ENCODE measurements at regions not wholly inside any gene's neighbourhood (a gene's known extent, or its start where the extent isn't known, plus 50 kb on each side); places are given as distances from the start of the nearest gene placed in this dataset.
"Not testable (repeated sequence)": the region's sequence is repeated elsewhere in the genome, so short reads cannot be mapped to it uniquely, and the experiment has no call there.

DNA sequence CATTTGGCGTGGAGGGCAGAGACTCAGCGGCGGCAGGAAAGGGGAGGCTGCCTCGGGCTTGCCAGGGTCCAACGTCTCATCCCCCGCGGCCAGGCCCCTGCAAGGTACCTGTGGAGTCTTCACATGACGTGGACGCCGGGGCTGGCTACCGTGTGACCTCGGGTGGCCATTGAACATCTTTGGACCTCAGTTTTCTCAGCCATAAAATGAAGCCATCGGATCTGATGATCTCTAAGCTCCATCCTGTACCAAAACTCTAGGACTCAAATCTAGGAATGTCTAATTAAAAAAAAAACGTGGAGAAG, 141.8 kb upstream of the KCNE2 start:
- Histone ChIP-seq H3K36me3 (no peaks in the 10 kb centered on the region), H3K27ac (no peak overlapping the region), H3K4me1 (replicated peaks) (no peaks in the 10 kb centered on the region), H3K27me3 (replicated peaks; ENCODE audit: insufficient read depth) (no peaks in the 10 kb centered on the region), H3K4me3 (no peak overlapping the region), H3K9me3 (no peaks in the 10 kb centered on the region)
- TF ChIP-seq POLR2A (IDR thresholded peaks at IDR 0.05) (no peak), POLR2AphosphoS5 (IDR thresholded peaks at IDR 0.05) (no peak)
- TF ChIP-seq, protein P1, sequence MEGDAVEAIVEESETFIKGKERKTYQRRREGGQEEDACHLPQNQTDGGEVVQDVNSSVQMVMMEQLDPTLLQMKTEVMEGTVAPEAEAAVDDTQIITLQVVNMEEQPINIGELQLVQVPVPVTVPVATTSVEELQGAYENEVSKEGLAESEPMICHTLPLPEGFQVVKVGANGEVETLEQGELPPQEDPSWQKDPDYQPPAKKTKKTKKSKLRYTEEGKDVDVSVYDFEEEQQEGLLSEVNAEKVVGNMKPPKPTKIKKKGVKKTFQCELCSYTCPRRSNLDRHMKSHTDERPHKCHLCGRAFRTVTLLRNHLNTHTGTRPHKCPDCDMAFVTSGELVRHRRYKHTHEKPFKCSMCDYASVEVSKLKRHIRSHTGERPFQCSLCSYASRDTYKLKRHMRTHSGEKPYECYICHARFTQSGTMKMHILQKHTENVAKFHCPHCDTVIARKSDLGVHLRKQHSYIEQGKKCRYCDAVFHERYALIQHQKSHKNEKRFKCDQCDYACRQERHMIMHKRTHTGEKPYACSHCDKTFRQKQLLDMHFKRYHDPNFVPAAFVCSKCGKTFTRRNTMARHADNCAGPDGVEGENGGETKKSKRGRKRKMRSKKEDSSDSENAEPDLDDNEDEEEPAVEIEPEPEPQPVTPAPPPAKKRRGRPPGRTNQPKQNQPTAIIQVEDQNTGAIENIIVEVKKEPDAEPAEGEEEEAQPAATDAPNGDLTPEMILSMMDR (IDR thresholded peaks at IDR 0.05) = no peak
- 89% methylated on average over 14 of the region's 14 CpGs for WGBS
- intact Hi-C loops (cut with DNase I) = no loop called here
- no peak for DNase-seq (ENCODE audit: low spot score)

DNA sequence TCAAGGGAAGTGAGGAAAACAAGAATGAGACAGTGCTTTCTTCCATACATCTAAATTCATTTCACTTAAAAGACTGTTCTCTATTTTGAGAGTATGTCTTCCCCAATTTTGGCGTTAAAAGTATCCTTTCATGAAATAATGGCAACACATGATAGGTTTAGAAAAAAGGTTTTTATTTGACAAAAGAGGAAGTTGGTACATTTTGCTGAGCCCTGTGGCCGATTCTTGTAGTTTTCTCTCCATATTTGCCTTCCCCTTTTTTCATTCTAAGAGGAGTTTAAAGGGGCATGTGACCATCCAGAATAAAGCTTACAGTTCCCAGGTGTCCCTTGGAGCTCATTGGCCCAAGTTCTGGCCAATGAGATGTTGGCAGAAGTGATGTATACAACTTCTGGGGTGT, 140.4 kb upstream of the KCNE2 start:
- no peaks in the 10 kb centered on the region for H3K4me1 ChIP-seq (replicated peaks)
- intact Hi-C loops (cut with DNase I) = no loop called here
- TF ChIP-seq POLR2AphosphoS5 (IDR thresholded peaks at IDR 0.05) (no peak), POLR2A (IDR thresholded peaks at IDR 0.05) (no peak)
- TF ChIP-seq, protein P1 (IDR thresholded peaks at IDR 0.05) = no peak
- H3K4me3 ChIP-seq = no peak overlapping the region
- H3K27me3 ChIP-seq (replicated peaks; ENCODE audit: insufficient read depth) = no peaks in the 10 kb centered on the region
- no peak overlapping the region for H3K27ac ChIP-seq
- no peaks in the 10 kb centered on the region for H3K36me3 ChIP-seq
- 87% methylated on average over 2 of the region's 2 CpGs for WGBS
- DNase-seq (ENCODE audit: low spot score) = no peak
- H3K9me3 ChIP-seq = no peaks in the 10 kb centered on the region

DNA sequence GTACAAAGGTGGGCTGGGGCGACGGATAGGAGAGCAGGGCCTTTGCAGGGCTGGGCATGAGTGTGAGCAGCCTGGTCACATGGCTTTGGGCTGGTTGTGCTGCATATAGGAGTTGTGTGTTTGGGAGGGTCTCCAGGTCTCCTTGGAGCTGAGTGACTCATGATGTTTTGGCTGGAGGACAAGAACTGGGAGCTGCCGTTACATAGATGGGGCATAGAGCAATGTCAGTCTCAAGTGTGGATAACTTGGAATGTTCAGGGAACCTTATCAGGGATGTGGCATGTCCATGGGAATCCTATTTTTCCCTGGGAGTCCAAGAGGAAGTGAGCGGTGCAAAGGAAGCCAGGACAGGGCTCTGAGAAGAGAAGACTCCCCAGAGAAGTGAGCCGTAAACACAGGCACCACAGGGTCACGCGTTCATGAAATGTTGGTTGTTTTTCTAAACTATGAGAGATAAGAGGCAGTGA, 136.4 kb upstream of the KCNE2 start:
- TF ChIP-seq, protein P1 (IDR thresholded peaks at IDR 0.05) = no peak
- TF ChIP-seq POLR2A (IDR thresholded peaks at IDR 0.05) (no peak), POLR2AphosphoS5 (IDR thresholded peaks at IDR 0.05) (no peak)
- Histone ChIP-seq H3K36me3 (no peaks in the 10 kb centered on the region), H3K4me3 (no peak overlapping the region), H3K27ac (no peak overlapping the region), H3K9me3 (no peaks in the 10 kb centered on the region), H3K4me1 (replicated peaks) (no peaks in the 10 kb centered on the region), H3K27me3 (replicated peaks; ENCODE audit: insufficient read depth) (no peaks in the 10 kb centered on the region)
- DNase-seq (ENCODE audit: low spot score) = no peak
- 77% methylated on average over 7 of the region's 7 CpGs for WGBS
- intact Hi-C loops (cut with DNase I) = no loop called here

DNA sequence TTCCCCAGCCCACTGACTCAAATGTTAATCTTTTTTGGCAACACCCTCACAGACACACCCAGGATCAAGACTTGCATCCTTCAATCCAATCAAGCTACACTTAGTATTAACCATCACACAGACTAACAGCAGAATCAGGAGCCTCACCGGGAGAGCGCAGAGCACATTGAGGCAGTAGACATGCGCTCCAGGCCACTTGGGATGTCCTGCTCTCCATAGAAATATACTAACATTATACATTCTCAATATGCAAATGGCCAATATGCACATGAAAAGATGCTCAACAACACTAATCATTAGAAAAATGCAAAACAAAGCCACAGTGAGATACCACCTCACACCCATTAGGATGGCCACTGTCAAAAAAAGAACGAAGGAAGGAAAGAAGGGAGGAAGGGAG, 135.0 kb upstream of the KCNE2 start:
- TF ChIP-seq POLR2A (IDR thresholded peaks at IDR 0.05) = no peak
- no peak overlapping the region for H3K4me3 ChIP-seq
- H3K27ac ChIP-seq = no peak overlapping the region
- no peaks in the 10 kb centered on the region for H3K36me3 ChIP-seq
- whole genome bisulfite sequencing = 86% methylated on average over 4 of the region's 4 CpGs
- intact Hi-C loops (cut with DNase I) = no loop called here
- no peaks in the 10 kb centered on the region for H3K4me1 ChIP-seq (replicated peaks)
- DNase-seq (ENCODE audit: low spot score) = no peak
- H3K9me3 ChIP-seq = no peaks in the 10 kb centered on the region
- no peaks in the 10 kb centered on the region for H3K27me3 ChIP-seq (replicated peaks; ENCODE audit: insufficient read depth)

DNA sequence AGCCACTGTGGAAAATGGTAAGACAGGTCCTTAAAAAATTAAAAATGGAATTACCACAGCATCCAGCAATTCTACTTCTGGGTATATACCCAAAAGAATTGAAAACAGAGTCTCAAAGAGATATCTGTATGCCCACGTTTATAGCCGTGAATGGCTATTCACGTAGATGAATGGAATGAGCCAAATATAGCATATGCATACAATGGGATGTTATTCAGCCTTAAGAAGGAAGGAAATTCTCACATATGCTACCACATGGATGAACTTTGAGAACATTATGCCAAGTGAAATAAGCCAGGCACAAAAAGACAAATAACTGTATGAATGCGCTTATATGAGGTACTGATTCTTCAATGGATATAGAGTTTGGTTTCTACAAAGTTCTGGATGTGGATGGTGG, 134.5 kb upstream of the KCNE2 start:
- H3K36me3 ChIP-seq = no peaks in the 10 kb centered on the region
- no peak for TF ChIP-seq POLR2A (IDR thresholded peaks at IDR 0.05)
- TF ChIP-seq POLR2AphosphoS5 (IDR thresholded peaks at IDR 0.05) = no peak
- TF ChIP-seq, protein P1 (IDR thresholded peaks at IDR 0.05) = no peak
- H3K9me3 ChIP-seq = no peaks in the 10 kb centered on the region
- no peak overlapping the region for H3K27ac ChIP-seq
- no peak overlapping the region for H3K4me3 ChIP-seq
- H3K27me3 ChIP-seq (replicated peaks; ENCODE audit: insufficient read depth) = no peaks in the 10 kb centered on the region
- DNase-seq (ENCODE audit: low spot score) = no peak
- intact Hi-C loops (cut with DNase I) = no loop called here
- WGBS = 81% methylated on average over 4 of the region's 4 CpGs
- no peaks in the 10 kb centered on the region for H3K4me1 ChIP-seq (replicated peaks)

DNA sequence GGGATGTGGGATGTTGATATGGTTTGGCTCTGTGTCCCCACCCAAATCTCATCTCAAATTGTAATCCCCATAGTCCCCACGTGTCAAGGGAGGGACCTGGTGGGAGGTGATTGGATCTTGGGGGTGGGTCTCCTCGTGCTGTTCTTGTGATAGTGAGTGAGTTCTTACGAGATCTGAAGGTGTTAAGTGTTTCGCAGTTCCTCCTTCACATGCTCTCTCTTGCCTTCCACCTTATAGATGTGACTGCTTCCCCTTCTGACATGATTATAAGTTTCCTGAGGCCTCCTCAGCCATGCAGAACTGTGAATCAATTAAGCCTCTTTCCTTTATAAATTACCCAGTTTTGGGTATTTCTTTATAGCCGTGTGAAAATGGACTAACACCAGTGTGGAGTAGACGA, 130.1 kb upstream of the KCNE2 start:
- H3K27ac ChIP-seq; DNase-seq (ENCODE audit: low spot score); H3K36me3 ChIP-seq; H3K4me1 ChIP-seq (replicated peaks); H3K4me3 ChIP-seq; H3K9me3 ChIP-seq; intact Hi-C loops (cut with DNase I); H3K27me3 ChIP-seq (replicated peaks; ENCODE audit: insufficient read depth): not testable (repeated sequence)
- 82% methylated on average over 6 of the region's 6 CpGs for WGBS

All from prostate gland (tissue), 2 donors.